Thyroid gland (tissue), 4 donors: ENCODE measurements at regions not wholly inside any gene's neighbourhood (a gene's known extent, or its start where the extent isn't known, plus 50 kb on each side); places are given as distances from the start of the nearest gene placed in this dataset.

Experiments used
- POLR2A ChIP-seq, 2 donors: fragments of 450-650 bp; IDR thresholded peaks; one replicate each; pipeline ENCODE4 v1.6.1; 2017; ENCODE audit warnings: antibody characterized with exemption in 2 of 2, mild to moderate bottlenecking in 2 of 2, moderate library complexity in 1 of 2
- TF ChIP-seq, protein P1 (sequence below), 6 experiments: fragments of 200-600 bp in 3 of 6; fragments of 450-650 bp in 3 of 6; sonication (generic) in 3 of 6; IDR thresholded peaks; one replicate each; pipeline ENCODE4 v1.5.1; 2016 to 2019; ENCODE audit warnings: antibody characterized with exemption in 6 of 6, mild to moderate bottlenecking in 2 of 6, inconsistent platforms in 1 of 6, moderate library complexity in 1 of 6

DNA sequence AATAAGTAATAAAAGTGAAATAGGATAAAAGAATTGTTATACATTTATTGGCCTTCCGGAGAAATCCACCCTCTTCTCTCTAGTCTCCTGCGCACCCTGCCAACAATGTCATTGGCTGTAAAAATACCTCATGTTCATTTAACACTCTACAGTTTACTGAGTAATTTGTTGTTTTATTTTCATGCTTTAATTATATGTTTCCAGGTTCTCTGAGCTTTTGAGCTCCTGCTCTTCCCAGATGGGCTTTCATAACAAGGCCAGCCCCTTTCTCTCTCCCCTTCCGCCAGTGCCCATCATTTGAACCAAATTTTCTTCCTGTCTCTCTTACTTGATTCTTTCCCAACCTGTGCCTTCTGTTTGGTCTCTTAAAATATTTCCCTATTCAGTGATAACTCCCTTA is 144.6 kb upstream of the PRSS1 start:
- TF ChIP-seq, protein P1, sequence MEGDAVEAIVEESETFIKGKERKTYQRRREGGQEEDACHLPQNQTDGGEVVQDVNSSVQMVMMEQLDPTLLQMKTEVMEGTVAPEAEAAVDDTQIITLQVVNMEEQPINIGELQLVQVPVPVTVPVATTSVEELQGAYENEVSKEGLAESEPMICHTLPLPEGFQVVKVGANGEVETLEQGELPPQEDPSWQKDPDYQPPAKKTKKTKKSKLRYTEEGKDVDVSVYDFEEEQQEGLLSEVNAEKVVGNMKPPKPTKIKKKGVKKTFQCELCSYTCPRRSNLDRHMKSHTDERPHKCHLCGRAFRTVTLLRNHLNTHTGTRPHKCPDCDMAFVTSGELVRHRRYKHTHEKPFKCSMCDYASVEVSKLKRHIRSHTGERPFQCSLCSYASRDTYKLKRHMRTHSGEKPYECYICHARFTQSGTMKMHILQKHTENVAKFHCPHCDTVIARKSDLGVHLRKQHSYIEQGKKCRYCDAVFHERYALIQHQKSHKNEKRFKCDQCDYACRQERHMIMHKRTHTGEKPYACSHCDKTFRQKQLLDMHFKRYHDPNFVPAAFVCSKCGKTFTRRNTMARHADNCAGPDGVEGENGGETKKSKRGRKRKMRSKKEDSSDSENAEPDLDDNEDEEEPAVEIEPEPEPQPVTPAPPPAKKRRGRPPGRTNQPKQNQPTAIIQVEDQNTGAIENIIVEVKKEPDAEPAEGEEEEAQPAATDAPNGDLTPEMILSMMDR (IDR thresholded peaks at IDR 0.05) = no peak
- TF ChIP-seq POLR2A (IDR thresholded peaks at IDR 0.05) = no peak
